Glutamatergic neuron (in vitro differentiated cells): ENCODE measurements at regions not wholly inside any gene's neighbourhood (a gene's known extent, or its start where the extent isn't known, plus 50 kb on each side); places are given as distances from the start of the nearest gene placed in this dataset.

Experiments
- DNase-seq: peaks from one replicate; pipeline ENCODE4 v3.0.0; 2022
- H3K27ac Mint-ChIP-seq: one replicate; pipeline ENCODE4 v1.8.0; 2020; ENCODE audit warnings: mild to moderate bottlenecking, mixed read lengths, inconsistent platforms; ENCODE audit not compliant: unreplicated experiment
- H3K27me3 Mint-ChIP-seq: one replicate; pipeline ENCODE4 v1.8.0; 2020; ENCODE audit warnings: mild to moderate bottlenecking, moderate library complexity, mixed read lengths, inconsistent platforms; ENCODE audit not compliant: unreplicated experiment
- H3K36me3 Mint-ChIP-seq: one replicate; pipeline ENCODE4 v1.8.0; 2020; ENCODE audit warnings: mild to moderate bottlenecking, mixed read lengths, inconsistent platforms; ENCODE audit not compliant: unreplicated experiment
- H3K4me1 Mint-ChIP-seq: one replicate; pipeline ENCODE4 v1.8.0; 2020; ENCODE audit warnings: mild to moderate bottlenecking, low read depth, mixed read lengths, inconsistent platforms; ENCODE audit not compliant: unreplicated experiment
- H3K4me3 Mint-ChIP-seq: one replicate; pipeline ENCODE4 v1.8.0; 2020; ENCODE audit warnings: mild to moderate bottlenecking, mixed read lengths, inconsistent platforms; ENCODE audit not compliant: unreplicated experiment
- H3K9me3 Mint-ChIP-seq: one replicate; pipeline ENCODE4 v1.8.0; 2020; ENCODE audit warnings: mild to moderate bottlenecking, moderate library complexity, mixed read lengths, inconsistent platforms; ENCODE audit not compliant: unreplicated experiment
- CTCF ChIP-seq: fragments of 200-600 bp; sonication (generic); IDR thresholded peaks from one replicate; pipeline ENCODE4 v1.5.0; 2021; ENCODE audit not compliant: partially characterized antibody, unreplicated experiment

GRCh38 chr3:18738393-18739098, 313.4 kb upstream of the SATB1 start:
- Mint-ChIP-seq H3K4me1 (no peaks in the 10 kb centered on the region), H3K4me3 (no peak overlapping the region), H3K27me3 (no peaks in the 10 kb centered on the region), H3K27ac (no peak overlapping the region), H3K36me3 (no peaks in the 10 kb centered on the region), H3K9me3 (no peaks in the 10 kb centered on the region)
- DNase-seq = no peak
- TF ChIP-seq CTCF = no peak

GRCh38 chr3:18735005-18735404, 309.9 kb upstream of the SATB1 start:
- Mint-ChIP-seq H3K4me1 (no peaks in the 10 kb centered on the region), H3K9me3 (no peaks in the 10 kb centered on the region), H3K4me3 (no peak overlapping the region), H3K27ac (no peak overlapping the region), H3K27me3 (no peaks in the 10 kb centered on the region), H3K36me3 (no peaks in the 10 kb centered on the region)
- no peak for TF ChIP-seq CTCF
- DNase-seq = no peak

- Mint-ChIP-seq H3K27ac (no peak overlapping the region), H3K36me3 (no peaks in the 10 kb centered on the region), H3K4me3 (no peak overlapping the region), H3K9me3 (no peaks in the 10 kb centered on the region), H3K4me1 (no peaks in the 10 kb centered on the region), H3K27me3 (no peaks in the 10 kb centered on the region)
- TF ChIP-seq CTCF = no peak
- no peak for DNase-seq
These were observed 309.2 kb upstream of the SATB1 start for GRCh38 chr3:18734309-18734708.

- no peak overlapping the region for H3K27ac Mint-ChIP-seq
These were observed 307.3 kb upstream of the SATB1 start for GRCh38 chr3:18732474-18732873.

GRCh38 chr3:18730491-18730890, 305.4 kb upstream of the SATB1 start:
- no peak overlapping the region for H3K27ac Mint-ChIP-seq
- no peaks in the 10 kb centered on the region for H3K4me1 Mint-ChIP-seq
- H3K27me3 Mint-ChIP-seq = no peaks in the 10 kb centered on the region
- DNase-seq = no peak
- TF ChIP-seq CTCF = no peak
- no peaks in the 10 kb centered on the region for H3K9me3 Mint-ChIP-seq
- H3K4me3 Mint-ChIP-seq = no peak overlapping the region
- no peaks in the 10 kb centered on the region for H3K36me3 Mint-ChIP-seq

More at GRCh38 chr3:18732474-18732873, 307.3 kb upstream of the SATB1 start:
- no peak for TF ChIP-seq CTCF
- H3K36me3 Mint-ChIP-seq = no peaks in the 10 kb centered on the region
- H3K9me3 Mint-ChIP-seq = no peaks in the 10 kb centered on the region
- H3K27me3 Mint-ChIP-seq = no peaks in the 10 kb centered on the region
- no peak overlapping the region for H3K4me3 Mint-ChIP-seq
- H3K4me1 Mint-ChIP-seq = no peaks in the 10 kb centered on the region
- no peak for DNase-seq
